ENCODE measurements at regions not wholly inside any gene's neighbourhood (a gene's known extent, or its start where the extent isn't known, plus 50 kb on each side); places are given as distances from the start of the nearest gene placed in this dataset.

- TF ChIP-seq CTCF (IDR thresholded peaks at IDR 0.05; ENCODE audit: low read depth, low read length): no peak
- H3K27me3 ChIP-seq: no peaks in the 10 kb centered on the region
- H3K36me3 ChIP-seq: no peaks in the 10 kb centered on the region
- no peak overlapping the region for H3K4me3 ChIP-seq (ENCODE audit: low read depth, low read length)
- no peaks in the 10 kb centered on the region for H3K4me1 ChIP-seq
- H3K9me3 ChIP-seq: no peaks in the 10 kb centered on the region
- no peak for DNase-seq
These were observed 128.1 kb upstream of the SOX6 start for GRCh38 chr11:16484434-16484833.

GRCh38 chr11:16474659-16475058 lies 118.3 kb upstream of the SOX6 start:
- no peak for DNase-seq
- Histone ChIP-seq H3K9me3 (no peaks in the 10 kb centered on the region), H3K27me3 (no peaks in the 10 kb centered on the region), H3K4me3 (ENCODE audit: low read depth, low read length) (no peak overlapping the region), H3K36me3 (no peaks in the 10 kb centered on the region), H3K4me1 (no peaks in the 10 kb centered on the region)
- TF ChIP-seq CTCF (IDR thresholded peaks at IDR 0.05; ENCODE audit: low read depth, low read length): no peak

- Histone ChIP-seq H3K4me3 (ENCODE audit: low read depth, low read length) (no peak overlapping the region), H3K9me3 (no peaks in the 10 kb centered on the region), H3K4me1 (no peaks in the 10 kb centered on the region), H3K27me3 (no peaks in the 10 kb centered on the region), H3K36me3 (no peaks in the 10 kb centered on the region)
- TF ChIP-seq CTCF (IDR thresholded peaks at IDR 0.05; ENCODE audit: low read depth, low read length): no peak
- DNase-seq: no peak
These were observed 113.6 kb upstream of the SOX6 start for GRCh38 chr11:16469968-16470367.

GRCh38 chr11:16468735-16469453 lies 112.5 kb upstream of the SOX6 start:
- DNase-seq: no peak
- Histone ChIP-seq H3K9me3 (no peaks in the 10 kb centered on the region), H3K4me3 (ENCODE audit: low read depth, low read length) (no peak overlapping the region), H3K27me3 (no peaks in the 10 kb centered on the region), H3K4me1 (no peaks in the 10 kb centered on the region), H3K36me3 (no peaks in the 10 kb centered on the region)
- TF ChIP-seq CTCF (IDR thresholded peaks at IDR 0.05; ENCODE audit: low read depth, low read length): no peak

GRCh38 chr11:16460508-16460907 lies 104.2 kb upstream of the SOX6 start:
- H3K4me1 ChIP-seq: no peaks in the 10 kb centered on the region
- no peak for TF ChIP-seq CTCF (IDR thresholded peaks at IDR 0.05; ENCODE audit: low read depth, low read length)
- no peak overlapping the region for H3K4me3 ChIP-seq (ENCODE audit: low read depth, low read length)
- no peaks in the 10 kb centered on the region for H3K36me3 ChIP-seq
- no peaks in the 10 kb centered on the region for H3K27me3 ChIP-seq
- H3K9me3 ChIP-seq: no peaks in the 10 kb centered on the region
- DNase-seq: no peak

GRCh38 chr11:16456366-16456765 lies 100.0 kb upstream of the SOX6 start:
- Histone ChIP-seq H3K9me3 (no peaks in the 10 kb centered on the region), H3K4me3 (ENCODE audit: low read depth, low read length) (no peak overlapping the region), H3K36me3 (no peaks in the 10 kb centered on the region), H3K27me3 (no peaks in the 10 kb centered on the region), H3K4me1 (no peaks in the 10 kb centered on the region)
- no peak for DNase-seq
- TF ChIP-seq CTCF (IDR thresholded peaks at IDR 0.05; ENCODE audit: low read depth, low read length): no peak
